ENCODE measurements at regions not wholly inside any gene's neighbourhood (a gene's known extent, or its start where the extent isn't known, plus 50 kb on each side); places are given as distances from the start of the nearest gene placed in this dataset.

DNA sequence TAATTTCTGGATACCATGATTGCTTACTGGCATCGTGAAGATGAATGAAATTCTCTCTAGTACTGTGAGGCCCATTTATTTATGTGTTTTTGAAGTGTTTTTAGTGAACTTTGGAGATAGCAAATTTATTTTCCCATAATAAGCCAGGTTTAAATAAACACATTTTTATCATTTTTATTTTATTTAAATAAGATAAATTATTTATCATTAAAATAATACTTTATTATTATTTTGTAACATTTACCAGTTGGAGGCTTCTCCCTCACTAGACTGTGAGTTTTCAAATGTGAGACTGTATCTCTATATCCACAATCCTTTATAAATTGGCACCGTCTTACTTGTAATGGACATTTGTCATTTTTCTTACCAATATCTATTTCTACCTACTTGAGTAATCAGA, 351.7 kb downstream of the METTL15 start:
- ChIA-PET POLR2A (no interaction called here), CTCF (no interaction called here), RAD21 (ENCODE audit: low non-redundant PET in 1 of 2, low total read pairs in 2 of 2, uncharacterized antibody in 2 of 2, unreplicated experiment in 2 of 2) (no interaction called here)
- no peaks in the 10 kb centered on the region for H3K36me3 ChIP-seq (ENCODE audit: control insufficient read depth in 1 of 2, insufficient read depth in 2 of 2, low read length in 2 of 2)
- H4K20me1 ChIP-seq (ENCODE audit: insufficient read depth) = no peaks in the 10 kb centered on the region
- no peak overlapping the region for H3K9ac ChIP-seq (ENCODE audit: low read length)
- H3K27ac ChIP-seq (ENCODE audit: low read depth, low read length) = no peak overlapping the region
- no peak overlapping the region for H2AFZ ChIP-seq (ENCODE audit: low read depth, low read length, poor library complexity, severe bottlenecking)
- intact Hi-C loops (cut with micrococcal nuclease) = no loop called here
- no peaks in the 10 kb centered on the region for H3K27me3 ChIP-seq (ENCODE audit: insufficient read depth, low read length)
- no TSS peak for BruUV-seq (replicated peaks)
- no peak overlapping the region for H3K4me3 ChIP-seq (replicated peaks in 1 of 2; ENCODE audit: low read depth in 1 of 2, low read length in 2 of 2)
- TF ChIP-seq, protein P1, sequence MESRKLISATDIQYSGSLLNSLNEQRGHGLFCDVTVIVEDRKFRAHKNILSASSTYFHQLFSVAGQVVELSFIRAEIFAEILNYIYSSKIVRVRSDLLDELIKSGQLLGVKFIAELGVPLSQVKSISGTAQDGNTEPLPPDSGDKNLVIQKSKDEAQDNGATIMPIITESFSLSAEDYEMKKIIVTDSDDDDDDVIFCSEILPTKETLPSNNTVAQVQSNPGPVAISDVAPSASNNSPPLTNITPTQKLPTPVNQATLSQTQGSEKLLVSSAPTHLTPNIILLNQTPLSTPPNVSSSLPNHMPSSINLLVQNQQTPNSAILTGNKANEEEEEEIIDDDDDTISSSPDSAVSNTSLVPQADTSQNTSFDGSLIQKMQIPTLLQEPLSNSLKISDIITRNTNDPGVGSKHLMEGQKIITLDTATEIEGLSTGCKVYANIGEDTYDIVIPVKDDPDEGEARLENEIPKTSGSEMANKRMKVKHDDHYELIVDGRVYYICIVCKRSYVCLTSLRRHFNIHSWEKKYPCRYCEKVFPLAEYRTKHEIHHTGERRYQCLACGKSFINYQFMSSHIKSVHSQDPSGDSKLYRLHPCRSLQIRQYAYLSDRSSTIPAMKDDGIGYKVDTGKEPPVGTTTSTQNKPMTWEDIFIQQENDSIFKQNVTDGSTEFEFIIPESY (IDR thresholded peaks at IDR 0.05; ENCODE audit: extremely low read depth, insufficient replicate concordance, low read length) = no peak
- TF ChIP-seq CBX3 (IDR thresholded peaks at IDR 0.05; ENCODE audit: low read depth) = no peak
- TF ChIP-seq ZNF274 (IDR thresholded peaks at IDR 0.05; ENCODE audit: low read depth, low read length) = no peak
- no peak for TF ChIP-seq POLR2A (IDR thresholded peaks at IDR 0.05; ENCODE audit: borderline replicate concordance, extremely low read depth, insufficient read depth, insufficient read length)
- TF ChIP-seq SIN3A (IDR thresholded peaks at IDR 0.05; ENCODE audit: low read depth) = no peak
- no peak for TF ChIP-seq ELF1 (IDR thresholded peaks at IDR 0.05; ENCODE audit: borderline replicate concordance, low read depth)
- TF ChIP-seq ZFX (IDR thresholded peaks at IDR 0.05) = no peak
- H3K4me1 ChIP-seq (ENCODE audit: control insufficient read depth in 1 of 2, insufficient read depth in 2 of 2, low read length in 2 of 2) = no peaks in the 10 kb centered on the region
- no peak for DNase-seq (ENCODE audit: low read depth, low spot score)
- no peak for ATAC-seq
- no peaks in the 10 kb centered on the region for H3K9me3 ChIP-seq (ENCODE audit: control insufficient read depth in 1 of 2, insufficient read depth in 1 of 2, low read depth in 1 of 2, low read length in 2 of 2)
- H3K4me2 ChIP-seq (ENCODE audit: low read length) = no peak overlapping the region
- no peaks in the 10 kb centered on the region for H3K9me2 ChIP-seq (ENCODE audit: insufficient read depth)
- no peaks in the 10 kb centered on the region for H3K79me2 ChIP-seq (ENCODE audit: insufficient read depth, low read length)

DNA sequence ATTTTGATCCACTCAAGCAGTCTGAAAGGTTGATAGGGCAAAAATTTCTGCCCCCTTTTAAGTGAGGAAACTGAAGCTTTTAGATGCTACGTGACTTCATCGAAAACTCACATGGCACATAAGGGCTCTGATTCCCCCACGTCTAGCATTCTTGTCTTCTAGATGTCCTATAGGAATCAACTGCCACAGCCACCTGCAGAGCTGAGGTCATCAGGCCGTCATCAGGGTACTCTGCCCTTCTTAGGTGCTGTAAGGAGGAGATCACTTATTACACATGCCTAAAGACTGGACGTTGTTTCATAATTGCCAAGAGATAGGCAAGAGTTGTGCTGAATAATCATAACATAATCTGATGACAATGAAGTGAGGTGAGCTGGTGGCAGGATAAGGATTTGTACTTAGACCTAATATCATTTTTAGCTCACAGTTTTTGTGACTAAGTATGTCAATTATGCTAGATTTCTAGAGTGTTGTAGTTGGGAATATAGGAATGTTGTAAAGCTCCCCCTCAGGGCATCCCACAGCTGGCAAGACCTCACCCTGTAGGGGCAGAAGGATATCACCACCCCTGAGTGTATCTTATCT, 349.4 kb downstream of the METTL15 start:
- H3K27me3 ChIP-seq (ENCODE audit: insufficient read depth, low read length) = no peaks in the 10 kb centered on the region
- ChIA-PET RAD21 (ENCODE audit: low non-redundant PET in 1 of 2, low total read pairs in 2 of 2, uncharacterized antibody in 2 of 2, unreplicated experiment in 2 of 2) (no interaction called here), POLR2A (no interaction called here), CTCF (no interaction called here)
- H3K9me3 ChIP-seq (ENCODE audit: control insufficient read depth in 1 of 2, insufficient read depth in 1 of 2, low read depth in 1 of 2, low read length in 2 of 2) = no peaks in the 10 kb centered on the region
- no peak for TF ChIP-seq YY1 (IDR thresholded peaks at IDR 0.05; ENCODE audit: extremely low read depth, insufficient replicate concordance, low read depth, low read length)
- no peak for TF ChIP-seq TCF7L2 (IDR thresholded peaks at IDR 0.05; ENCODE audit: borderline replicate concordance, extremely low read depth, insufficient read depth, insufficient read length)
- no peak for TF ChIP-seq CEBPB (IDR thresholded peaks at IDR 0.05; ENCODE audit: low read depth)
- H2AFZ ChIP-seq (ENCODE audit: low read depth, low read length, poor library complexity, severe bottlenecking) = no peak overlapping the region
- H3K4me2 ChIP-seq (ENCODE audit: low read length) = no peak overlapping the region
- no peaks in the 10 kb centered on the region for H3K4me1 ChIP-seq (ENCODE audit: control insufficient read depth in 1 of 2, insufficient read depth in 2 of 2, low read length in 2 of 2)
- DNase-seq (ENCODE audit: low read depth, low spot score) (no peak), ATAC-seq (no peak)
- no peaks in the 10 kb centered on the region for H3K36me3 ChIP-seq (ENCODE audit: control insufficient read depth in 1 of 2, insufficient read depth in 2 of 2, low read length in 2 of 2)
- H3K4me3 ChIP-seq (replicated peaks in 1 of 2; ENCODE audit: low read depth in 1 of 2, low read length in 2 of 2) = no peak overlapping the region
- no peaks in the 10 kb centered on the region for H3K79me2 ChIP-seq (ENCODE audit: insufficient read depth, low read length)
- H3K27ac ChIP-seq (ENCODE audit: low read depth, low read length) = no peak overlapping the region
- no peaks in the 10 kb centered on the region for H4K20me1 ChIP-seq (ENCODE audit: insufficient read depth)
- intact Hi-C loops (cut with micrococcal nuclease) = no loop called here
- no peaks in the 10 kb centered on the region for H3K9me2 ChIP-seq (ENCODE audit: insufficient read depth)
- H3K9ac ChIP-seq (ENCODE audit: low read length) = no peak overlapping the region
- no TSS peak for BruUV-seq (replicated peaks)
